ENCODE measurements at regions not wholly inside any gene's neighbourhood (a gene's known extent, or its start where the extent isn't known, plus 50 kb on each side); places are given as distances from the start of the nearest gene placed in this dataset.

GRCh38 chr10:60576130-60577069, 186.7 kb upstream of the ANK3 start:
- TF ChIP-seq CREB3L1 (IDR thresholded peaks at IDR 0.05; ENCODE audit: borderline replicate concordance, low read depth) (no peak), EGR1 (conservative IDR thresholded peaks at IDR 0.05) (no peak), GTF3C2 (IDR thresholded peaks at IDR 0.05; ENCODE audit: borderline replicate concordance, extremely low read depth, insufficient read length) (no peak), EZH2 (IDR thresholded peaks at IDR 0.05; ENCODE audit: borderline replicate concordance, low read depth, low read length) (no peak), POLR2A (conservative IDR thresholded peaks at IDR 0.05) (no peak), HMG20A (CRISPR knock-in tag; conservative IDR thresholded peaks at IDR 0.05) (no peak), HIVEP1 (CRISPR knock-in tag; IDR thresholded peaks at IDR 0.05) (no peak), CTCF (IDR thresholded peaks at IDR 0.05 in 2 of 3, conservative IDR thresholded peaks at IDR 0.05 in 1 of 3; ENCODE audit: insufficient read depth in 2 of 3, low read depth in 1 of 3, low read length in 3 of 3) (no peak), RB1 (IDR thresholded peaks at IDR 0.05; ENCODE audit: low read depth) (no peak), NRF1 (conservative IDR thresholded peaks at IDR 0.05 in 1 of 2, IDR thresholded peaks at IDR 0.05 in 1 of 2) (no peak), SPI1 (IDR thresholded peaks at IDR 0.05; ENCODE audit: borderline replicate concordance, low read depth, low read length) (no peak), ZBTB5 (IDR thresholded peaks at IDR 0.05) (no peak), PML (IDR thresholded peaks at IDR 0.05; ENCODE audit: low read length) (no peak), ZBTB43 (CRISPR knock-in tag; IDR thresholded peaks at IDR 0.05) (no peak)
